ENCODE measurements at regions not wholly inside any gene's neighbourhood (a gene's known extent, or its start where the extent isn't known, plus 50 kb on each side); places are given as distances from the start of the nearest gene placed in this dataset.

- TF ChIP-seq CTCF (IDR thresholded peaks at IDR 0.05) = no peak
- no peak for TF ChIP-seq EP300 (IDR thresholded peaks at IDR 0.05)
These were observed 1184.0 kb downstream of the UQCRFS1 start for GRCh38 chr19:28028881-28029444.

All from sigmoid colon (tissue), 4 donors.